ENCODE measurements at regions not wholly inside any gene's neighbourhood (a gene's known extent, or its start where the extent isn't known, plus 50 kb on each side); places are given as distances from the start of the nearest gene placed in this dataset.

DNA sequence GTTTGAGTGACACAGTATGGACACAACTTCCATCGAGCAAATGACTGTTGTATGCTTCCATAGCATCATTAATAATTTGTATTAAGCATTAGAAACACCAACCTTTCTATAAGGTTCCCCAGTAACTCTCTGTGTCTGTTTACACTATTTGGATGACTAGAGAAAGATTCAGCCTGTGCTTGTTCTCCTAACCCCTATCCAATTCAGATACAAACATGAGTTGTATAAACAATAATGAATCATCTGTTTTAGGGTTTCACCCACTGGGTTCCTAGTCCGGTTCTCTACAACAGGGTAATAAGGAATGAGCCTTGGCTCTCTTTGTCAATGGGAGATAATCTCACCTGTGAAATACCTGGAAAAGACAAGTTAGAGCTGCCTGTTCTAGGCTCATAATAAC is 894.1 kb upstream of the PIK3C3 start:
- TF ChIP-seq POLR2AphosphoS5 (IDR thresholded peaks at IDR 0.05) (no peak), CTCF (IDR thresholded peaks at IDR 0.05) (no peak), POLR2A (IDR thresholded peaks at IDR 0.05) (no peak), EP300 (IDR thresholded peaks at IDR 0.05) (no peak)
